Activated T-cell treated with anti-CD3 and anti-CD28 coated beads for 4 hours (primary cell): ENCODE measurements at regions not wholly inside any gene's neighbourhood (a gene's known extent, or its start where the extent isn't known, plus 50 kb on each side); places are given as distances from the start of the nearest gene placed in this dataset.

Experiments used
- DNase-seq: peaks from one replicate; pipeline ENCODE4 v3.0.0-alpha.2; 2020

DNA sequence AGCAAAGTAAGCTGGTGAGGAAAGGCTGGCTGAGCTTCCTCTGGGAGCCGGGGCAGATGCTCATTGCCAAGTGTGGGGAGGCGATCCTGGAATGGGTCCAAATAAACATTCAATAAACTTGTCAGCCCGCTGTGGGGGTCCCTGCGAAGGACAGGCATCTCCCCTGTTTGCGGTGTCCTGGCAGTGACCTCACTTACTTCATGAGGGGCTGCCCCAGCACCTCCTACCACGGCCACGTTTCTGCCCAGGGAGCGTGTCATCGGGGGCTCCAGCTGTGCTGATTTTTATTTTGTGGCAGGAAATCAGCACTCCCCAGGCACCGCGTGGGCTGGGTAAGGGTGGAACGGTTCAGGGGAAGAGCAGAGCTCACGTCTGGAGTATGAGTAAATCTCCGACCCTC, 493.9 kb upstream of the B3GAT1 start:
- no peak for DNase-seq

DNA sequence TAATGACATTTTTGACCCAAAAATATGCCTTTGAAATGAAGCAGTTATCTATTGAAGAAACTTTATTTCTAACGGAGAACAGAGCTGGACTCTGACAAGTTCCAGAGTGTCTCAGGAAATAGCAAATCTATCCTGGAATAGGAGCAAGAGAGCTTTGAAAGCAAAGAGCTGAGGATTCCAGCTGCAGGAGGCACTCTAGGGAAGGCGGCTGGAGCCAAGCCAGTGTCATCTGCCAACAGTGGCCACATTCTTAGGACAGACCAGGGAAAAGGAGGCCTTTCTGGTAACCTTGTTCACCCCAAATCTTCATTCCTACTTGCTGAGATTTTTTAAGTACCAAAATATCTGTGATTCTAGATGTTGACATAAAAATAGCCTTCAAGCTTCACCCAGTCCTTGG, 493.5 kb upstream of the B3GAT1 start:
- no peak for DNase-seq

DNA sequence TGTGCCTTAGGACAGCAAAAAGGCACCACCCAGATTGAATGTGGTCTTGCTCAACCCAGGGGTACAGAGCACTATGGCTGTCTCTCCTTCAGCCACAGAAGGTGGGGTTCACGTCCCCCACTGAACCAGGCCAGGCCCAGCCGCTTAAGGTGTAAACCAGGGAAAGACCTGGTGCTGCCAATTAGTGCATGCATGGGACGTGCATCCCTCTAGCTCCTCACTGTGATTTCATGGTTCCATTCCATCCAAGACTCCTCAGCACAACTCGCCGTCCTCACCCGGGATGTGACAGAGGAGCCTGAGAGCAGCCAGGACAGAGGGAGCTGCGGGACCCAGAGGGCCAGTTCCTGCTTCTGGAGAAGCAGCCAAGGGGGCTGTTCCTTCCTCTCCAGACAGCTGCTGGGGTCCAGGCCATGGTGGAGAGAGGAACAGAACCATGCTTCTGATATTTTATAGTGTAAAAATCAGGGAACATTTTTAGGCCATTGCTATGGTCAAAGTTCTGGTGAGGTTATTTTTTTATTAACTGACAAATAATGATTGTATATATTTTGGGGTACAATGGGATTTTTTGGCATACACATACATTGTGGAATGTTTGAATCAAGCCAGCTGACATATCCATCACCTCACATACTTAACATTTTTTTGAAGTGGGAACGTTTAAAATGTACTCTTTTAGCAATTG, 492.2 kb upstream of the B3GAT1 start:
- DNase-seq, result no peak

DNA sequence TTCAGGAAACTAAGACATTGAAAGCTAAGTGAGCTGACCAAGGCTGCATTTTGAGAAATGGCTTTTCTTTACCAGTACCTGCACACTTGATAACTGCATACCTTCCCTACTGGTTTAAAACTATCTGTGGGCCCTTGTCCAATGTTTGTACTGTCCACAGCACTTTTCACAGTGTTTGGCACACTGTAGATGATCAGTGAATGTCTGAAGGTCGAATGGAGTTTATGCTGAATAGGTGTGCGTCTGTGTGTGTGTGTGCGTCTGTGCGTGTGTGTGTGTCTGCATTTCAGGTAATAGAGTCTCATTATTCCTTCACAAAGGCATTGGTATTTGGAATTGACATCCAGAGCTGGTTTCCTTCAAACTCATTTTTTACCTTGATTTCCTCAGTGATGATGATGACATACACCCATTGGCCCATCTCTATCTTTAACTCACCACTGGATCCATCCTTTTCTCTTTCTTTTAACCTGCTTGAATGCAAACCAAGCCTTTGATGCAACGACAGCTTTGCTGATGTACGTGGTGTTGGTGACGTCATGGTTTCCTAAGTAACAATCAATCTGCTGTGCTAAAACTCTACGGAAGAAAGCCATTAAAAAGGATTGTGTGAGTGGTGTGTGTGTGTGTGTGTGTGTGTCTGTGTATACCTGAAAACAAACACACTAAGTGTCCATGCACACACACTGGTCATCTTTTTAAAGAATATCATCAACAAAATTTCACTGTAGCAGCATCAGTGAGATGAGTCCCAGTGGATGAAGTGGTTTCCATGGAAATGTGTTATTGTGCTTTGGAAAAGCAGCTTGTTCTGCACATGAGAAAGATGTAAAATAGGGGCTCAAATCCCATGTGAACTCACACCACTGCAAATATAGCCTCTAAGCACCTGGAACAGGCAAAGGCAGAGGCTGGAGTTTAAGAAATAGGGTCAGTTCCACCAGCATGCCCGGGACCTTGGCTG, 490.2 kb upstream of the B3GAT1 start:
- DNase-seq, result no peak

DNA sequence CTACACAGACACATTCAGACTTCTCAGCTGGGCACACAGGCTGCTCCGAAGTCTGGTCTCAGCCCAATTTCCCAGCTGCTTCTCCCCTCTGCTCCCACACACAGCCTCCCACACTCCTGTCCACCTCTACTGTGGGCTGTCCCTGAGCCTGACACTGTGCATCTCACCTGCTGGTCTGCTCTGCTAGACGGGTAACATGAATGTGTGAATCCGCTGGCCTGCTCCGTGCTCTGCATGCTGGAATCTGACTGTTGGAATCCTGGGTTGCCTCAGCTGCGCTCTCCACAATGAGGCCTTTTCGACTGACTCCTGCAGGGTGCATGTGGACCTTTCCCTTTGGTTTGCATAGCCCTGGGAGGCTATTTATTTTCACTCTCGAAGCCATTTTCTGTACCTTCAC, 489.5 kb upstream of the B3GAT1 start:
- no peak for DNase-seq

DNA sequence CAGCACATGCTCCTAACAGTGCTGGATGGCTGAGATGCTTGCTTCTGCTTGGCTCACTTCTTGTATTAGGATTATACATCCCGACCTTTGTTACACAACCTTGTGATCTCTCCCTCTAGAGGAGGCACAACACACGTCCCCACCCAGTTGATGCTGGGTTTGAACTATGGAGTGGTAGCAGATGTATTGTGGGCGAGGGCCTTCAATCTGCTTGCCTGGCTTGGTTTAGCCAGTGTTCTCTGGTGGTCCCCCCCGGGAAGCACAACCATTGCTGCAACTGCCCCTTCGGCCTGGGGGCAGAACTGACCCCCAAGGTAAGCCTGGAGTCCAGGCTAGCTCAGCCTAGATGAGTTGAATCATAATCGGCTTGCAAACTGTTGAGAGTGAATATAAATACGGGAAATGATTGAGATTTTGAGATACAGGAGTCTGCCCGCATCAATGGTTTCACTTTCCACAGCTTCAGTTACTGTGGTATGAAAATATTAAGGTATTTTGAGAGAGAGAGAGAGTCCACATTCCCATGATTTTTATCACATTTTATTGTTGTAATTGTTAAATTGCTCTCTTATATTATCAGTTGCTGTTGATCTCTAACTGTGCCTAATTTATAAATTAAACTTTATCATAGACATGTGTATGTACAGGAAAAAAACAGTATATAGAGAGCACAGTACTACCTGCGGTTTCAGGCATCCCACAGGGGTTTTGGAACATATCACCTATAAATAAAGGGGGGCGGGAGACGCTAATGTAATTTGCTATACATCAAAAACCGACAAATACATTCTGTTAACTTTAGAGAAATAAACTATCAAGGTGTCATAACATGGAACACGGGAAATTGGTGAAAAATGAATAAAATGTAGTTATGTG, 482.0 kb upstream of the B3GAT1 start:
- DNase-seq, result no peak

DNA sequence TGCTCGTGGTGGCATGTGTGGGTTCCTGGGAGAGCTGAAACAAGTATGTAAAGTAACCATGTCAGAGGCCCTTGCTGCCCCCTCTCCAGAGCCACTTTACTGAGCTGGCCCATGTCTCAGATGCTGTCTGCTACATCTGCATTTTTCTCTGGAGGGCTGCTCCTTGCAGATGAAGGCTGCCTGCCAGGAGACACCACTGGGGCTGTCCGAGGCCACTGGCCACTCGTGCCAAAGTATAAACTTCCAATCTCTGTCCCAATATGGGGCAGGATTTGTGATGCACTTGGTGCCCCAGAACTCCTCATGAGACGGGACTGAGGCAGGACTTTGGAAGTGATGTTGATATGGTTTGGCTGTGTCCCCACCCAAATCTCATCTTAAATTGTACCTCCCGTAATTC, 478.4 kb upstream of the B3GAT1 start:
- no peak for DNase-seq

DNA sequence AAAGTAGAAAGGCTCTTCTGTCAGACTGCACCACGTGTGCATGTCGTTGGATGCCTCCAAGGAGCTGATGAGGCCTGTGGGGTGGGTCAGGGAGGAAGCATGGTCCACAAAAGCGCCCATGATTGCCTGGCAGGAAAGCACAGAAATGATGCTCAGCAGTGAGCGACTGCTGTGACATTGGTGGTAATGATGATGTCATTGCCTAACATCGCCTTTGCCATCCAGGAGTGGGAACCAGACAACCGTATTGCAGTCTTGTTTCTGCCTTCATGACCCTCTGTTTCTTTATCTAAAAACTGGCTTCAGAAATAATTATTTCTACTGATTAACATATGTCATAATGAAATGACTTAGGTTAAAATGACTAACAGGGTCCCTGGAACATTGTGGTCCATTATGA, 477.8 kb upstream of the B3GAT1 start:
- no peak for DNase-seq

DNA sequence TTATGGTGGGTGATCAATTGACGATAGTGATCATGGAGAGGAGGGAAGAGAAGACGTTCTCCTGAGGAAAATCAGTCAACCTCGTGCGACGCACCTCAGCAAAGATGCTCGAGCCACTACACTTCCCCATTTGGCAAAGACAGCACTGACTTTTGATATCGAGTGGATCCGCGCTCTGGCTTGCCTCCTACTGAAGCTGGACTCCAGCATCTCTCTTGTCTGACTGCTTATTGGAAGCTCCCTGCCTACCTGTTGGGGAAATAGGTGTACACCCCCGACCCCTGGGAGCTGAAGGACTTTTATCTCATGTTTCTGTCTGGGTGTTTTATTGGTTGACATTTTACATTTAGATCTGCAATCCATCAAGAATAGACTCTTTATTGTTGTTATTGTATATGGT, 476.8 kb upstream of the B3GAT1 start:
- no peak for DNase-seq

DNA sequence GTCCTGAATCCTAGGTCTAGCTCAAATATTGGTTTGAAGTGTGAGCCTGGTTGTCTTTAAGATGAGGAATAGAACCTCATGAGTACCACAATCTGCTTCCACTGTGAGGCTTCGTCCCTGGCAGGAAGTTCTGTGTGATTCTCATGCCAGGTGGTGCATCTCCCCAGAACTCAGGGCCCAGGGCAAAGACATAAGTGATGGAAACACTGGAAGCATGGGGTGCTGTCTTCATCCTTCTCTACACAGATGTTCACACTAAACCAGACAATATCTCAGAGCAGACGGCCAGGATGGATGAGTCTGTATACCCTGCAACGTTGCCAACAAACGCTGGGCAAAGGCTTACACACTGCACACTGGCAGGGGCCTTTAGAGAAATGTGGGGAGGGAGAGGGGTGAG, 475.9 kb upstream of the B3GAT1 start:
- no peak for DNase-seq

DNA sequence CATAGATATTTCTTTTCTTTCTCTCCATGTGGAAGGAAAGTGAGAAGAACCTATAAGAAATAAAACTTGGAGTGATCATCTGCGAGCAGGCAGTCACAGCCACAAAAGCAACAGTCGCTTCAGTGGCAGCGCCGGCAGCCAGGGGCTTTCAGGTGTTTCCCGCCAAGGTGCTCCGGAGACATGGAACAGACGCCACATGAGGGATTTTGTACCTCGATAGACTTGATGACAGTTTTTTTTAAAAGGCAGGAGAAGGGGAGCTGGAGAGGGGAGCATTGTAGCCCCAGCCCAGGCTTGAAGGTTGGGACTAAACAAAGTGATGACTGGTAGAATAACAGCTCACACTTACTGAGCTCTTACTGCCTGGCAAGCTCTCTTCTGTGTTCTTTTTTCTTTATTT, 471.4 kb upstream of the B3GAT1 start:
- no peak for DNase-seq

DNA sequence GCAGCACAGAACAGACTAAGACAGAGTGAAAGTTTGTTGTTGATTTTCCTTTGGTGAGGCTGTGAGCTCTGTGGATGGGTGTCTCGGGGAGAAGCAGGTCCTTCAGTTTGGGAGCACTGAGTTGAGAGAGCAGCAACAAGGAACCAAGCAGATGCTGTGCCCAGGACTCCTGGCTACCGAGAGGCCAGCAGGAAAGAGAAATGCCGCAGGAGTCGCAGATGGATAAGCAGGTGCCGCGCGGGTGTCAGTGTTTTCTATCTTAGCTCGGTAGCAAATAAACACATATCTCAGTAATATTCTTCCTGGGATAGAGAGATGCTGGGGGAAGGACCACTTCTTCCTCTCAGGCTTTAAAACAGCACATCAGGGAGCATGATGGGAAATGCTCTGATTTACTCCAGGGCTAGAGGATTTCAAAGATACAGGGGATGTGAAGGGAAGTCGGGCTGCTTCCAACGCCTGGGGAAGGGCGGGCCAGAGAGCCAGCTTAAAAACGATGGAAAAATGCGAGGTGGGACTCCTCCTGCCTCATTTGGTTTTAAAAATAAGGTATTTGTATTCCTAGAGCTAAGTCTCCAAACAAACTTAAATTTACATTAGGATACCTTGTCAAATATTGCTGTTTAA, 470.7 kb upstream of the B3GAT1 start:
- no peak for DNase-seq

DNA sequence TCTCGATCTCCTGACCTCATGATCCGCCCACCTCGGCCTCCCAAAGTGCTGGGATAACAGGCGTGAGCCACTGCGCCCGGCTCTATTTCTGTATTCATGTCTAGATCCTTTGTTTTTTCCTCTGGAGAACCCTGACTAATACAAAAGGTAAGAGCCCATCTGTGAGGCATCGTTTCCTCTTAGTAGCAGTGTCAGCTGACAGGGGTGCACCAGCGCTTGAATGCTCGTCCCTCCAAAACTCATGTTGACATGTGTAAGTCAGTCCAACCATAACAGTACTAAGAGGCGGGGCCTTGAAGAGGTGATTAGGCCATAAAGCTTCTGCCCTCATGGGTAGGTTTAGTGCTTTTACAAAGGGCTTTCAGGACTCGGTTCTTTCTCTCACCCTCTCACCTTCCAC, 470.1 kb upstream of the B3GAT1 start:
- DNase-seq, result no peak

DNA sequence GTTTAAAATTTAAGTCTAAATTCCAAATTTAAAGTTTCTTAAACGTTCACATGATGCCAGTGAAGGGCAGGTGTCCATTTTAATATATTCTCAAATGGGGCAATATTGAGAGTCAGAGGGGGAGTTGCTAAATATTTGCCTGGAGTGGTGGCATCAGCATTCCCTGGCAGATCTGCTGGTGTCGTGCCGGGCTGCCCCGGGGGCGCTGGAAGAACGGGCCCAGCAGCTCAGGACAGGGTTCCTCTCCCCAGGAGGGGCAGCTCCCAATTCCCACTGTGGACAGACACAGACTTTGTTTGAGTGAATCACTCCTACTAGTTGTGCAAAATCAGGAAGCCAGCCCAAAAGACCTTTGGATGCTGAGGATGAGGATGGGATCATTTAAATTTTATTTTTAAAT, 468.7 kb upstream of the B3GAT1 start:
- DNase-seq, result no peak

DNA sequence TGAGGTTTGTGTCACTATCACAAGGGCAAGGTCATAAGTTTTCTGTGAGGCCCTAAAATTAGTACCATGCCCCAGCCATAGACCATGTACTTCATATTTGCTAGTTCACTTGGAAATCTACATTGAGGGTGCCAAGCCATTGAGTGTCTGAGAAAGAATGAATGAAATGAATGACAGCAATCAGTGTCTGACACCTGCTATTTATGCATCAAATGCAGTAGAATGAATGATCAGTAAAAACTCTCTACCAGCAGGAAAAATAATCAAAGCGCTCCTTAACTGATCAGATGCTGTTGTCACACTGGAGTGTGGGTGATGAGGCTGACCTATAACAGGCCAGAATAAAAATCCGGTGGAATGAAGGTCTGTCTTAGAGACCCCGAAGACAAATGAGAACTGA, 467.9 kb upstream of the B3GAT1 start:
- no peak for DNase-seq

DNA sequence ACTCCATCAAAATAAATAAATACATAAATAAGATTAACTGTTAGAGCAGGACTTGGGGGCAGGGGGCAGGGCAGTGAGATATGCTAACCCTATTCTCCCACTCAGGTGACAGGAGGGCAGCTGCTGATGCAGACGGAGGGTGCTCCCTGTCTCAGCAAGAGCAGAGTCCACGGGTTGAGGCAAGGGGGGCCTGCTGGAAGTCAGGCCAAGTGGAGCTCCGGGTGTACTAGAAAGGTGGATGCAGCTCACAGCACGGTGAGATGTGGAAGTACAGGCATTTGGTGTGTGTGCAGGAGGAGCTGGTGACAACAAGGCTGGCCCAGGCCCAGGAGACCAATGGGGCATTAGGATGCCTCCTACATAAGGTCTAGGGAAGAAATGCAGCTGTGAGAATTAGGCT, 467.3 kb upstream of the B3GAT1 start:
- DNase-seq, result no peak

DNA sequence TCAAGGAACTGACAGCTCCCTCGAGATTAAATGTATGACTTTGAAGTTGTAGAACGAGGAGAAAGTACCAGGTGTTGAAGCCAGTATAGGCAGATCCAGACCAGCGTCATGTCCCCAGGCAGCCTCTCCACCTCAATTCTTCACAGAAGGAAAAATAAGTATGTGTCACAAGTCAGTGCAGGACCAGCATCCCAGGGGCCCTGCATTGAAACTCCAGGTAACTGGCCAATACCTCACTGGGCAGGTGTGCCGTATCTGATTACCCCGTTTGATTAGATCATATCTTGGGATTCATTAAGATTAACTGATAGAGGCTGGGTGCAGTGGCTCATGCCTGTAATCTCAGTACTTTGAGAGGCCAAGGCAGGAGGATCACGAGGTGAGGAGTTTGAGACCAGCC, 466.7 kb upstream of the B3GAT1 start:
- DNase-seq, result no peak

DNA sequence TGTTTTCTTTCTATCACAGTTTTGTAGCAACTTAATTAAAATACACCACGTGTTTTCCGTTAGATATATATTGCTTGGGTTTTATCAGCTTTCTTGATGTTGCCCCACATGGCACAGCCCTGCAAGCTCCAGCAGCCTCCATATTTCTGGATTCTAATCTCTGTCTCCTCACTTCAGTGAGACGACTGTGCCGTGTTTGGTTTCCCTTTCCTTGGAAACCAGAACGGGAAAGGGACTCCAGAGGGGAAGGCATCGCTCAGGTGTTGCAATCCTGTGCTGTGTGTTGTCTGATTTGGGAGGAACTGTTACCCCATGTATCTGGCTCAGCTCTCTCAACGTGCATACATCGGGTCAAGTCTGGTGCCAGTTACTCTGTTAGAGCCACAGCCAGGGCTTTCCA, 464.2 kb upstream of the B3GAT1 start:
- DNase-seq, result no peak

DNA sequence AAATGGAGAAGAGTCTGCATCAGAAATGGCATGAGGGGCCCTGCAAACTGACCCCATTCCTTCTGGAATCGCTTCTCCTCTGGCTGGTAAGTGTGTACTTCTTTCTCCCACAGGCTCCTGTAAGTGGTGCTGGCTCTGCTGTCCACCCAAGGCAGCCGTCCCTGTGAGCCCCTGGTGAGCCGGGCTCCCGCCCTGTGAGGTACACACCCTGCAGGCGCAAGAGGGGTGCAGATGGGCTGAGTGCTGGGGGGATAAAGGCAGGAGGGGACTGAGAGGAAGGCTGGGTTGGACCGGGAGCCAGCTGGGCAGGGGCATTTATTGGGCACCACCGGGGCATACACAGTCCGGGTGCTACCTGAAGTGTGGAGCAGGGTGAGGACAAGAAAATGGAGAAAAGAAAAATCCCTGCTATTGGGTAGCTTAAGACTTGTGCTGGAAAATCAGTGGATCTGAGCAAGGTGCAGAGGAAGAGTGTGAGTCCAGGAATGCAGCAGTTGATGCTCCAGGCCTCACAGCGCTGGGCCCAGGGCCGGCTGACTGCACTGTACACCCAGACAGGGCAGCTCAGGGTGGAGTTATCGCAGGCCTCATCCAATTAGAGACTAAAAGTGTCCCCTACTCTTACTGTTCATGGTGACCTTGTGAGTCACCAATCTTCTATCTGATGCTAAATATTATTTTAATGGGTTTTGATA, 455.1 kb upstream of the B3GAT1 start:
- DNase-seq, result no peak

DNA sequence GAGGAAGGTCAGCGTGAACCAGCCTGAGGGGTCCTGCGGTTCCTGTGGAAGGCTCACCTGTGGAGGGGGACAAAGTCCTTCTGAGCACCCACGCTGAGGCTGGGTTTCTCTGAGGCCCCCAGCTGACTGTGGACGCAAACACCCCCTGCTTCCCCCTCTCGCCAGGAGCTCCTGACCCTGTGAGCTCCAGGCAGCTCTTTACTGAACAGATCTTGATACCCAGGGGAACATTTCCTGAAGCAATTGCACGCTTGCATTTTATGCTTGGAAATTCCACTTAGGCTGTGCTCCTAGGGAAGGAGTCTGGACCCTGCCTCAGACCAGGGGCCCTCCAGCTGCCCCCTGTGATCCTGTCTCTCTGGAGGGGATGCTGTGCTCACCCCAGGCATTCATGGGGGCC, 454.2 kb upstream of the B3GAT1 start:
- no peak for DNase-seq

DNA sequence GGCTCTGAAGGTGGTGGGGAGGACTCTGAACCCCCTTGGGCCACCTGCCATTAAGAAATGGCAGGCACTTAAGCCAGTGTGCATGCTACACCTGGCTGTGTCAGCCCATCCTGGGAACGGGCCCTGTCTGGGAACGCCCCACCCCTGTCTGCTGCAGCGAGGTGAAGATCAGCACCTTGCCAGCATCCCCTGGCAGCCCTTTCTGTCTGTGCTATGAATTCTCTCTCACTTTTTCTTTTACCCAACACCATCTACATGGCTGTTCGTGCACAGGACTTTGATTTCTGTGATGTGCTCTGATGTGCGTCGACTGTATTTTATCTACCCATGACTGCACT, 452.9 kb upstream of the B3GAT1 start:
- no peak for DNase-seq

DNA sequence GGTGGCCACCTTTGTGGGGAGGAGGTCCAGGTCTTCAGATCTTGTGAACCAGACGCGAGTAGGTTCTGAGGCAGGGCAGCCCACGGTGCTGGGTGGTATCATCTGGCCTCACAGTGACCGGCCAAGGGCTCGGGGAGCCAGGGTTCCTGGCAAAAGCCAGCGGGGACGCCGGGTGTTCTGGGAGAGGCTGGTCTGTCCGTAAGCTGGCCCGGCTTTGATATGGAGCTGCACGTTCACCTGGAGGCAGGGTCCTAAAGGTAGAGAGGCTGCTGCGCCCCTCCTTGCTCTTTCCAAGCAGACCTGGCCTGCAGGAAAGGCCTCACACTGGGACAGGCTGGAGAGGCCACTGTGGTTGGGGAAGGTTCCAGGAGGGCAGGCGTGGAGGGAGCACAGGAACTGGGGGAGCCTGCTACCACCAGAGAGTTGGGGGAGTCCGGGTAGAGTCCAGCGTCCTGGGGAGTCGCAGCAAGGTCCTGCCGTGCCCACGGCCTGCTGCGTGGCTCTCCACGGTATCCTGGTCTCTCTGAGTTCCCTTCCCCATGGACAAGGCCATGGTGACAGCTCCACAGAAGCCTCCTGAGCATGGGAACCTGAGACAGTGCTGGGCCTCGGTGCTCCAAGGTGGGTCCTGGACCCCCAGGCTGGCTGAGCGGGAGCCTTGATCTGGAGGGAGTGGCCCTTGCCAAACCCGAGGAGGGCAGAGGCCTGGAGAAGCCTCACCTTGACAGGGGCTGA, 452.4 kb upstream of the B3GAT1 start:
- no peak for DNase-seq
